GM12878 (cell line): ENCODE measurements at regions not wholly inside any gene's neighbourhood (a gene's known extent, or its start where the extent isn't known, plus 50 kb on each side); places are given as distances from the start of the nearest gene placed in this dataset.

Experiments
- CHD4 ChIP-seq: fragments of 200-600 bp; sonication (generic); IDR thresholded peaks from 2 replicates; pipeline ENCODE4 v1.6.1; 2016; ENCODE audit warnings: mild to moderate bottlenecking
- CTCF ChIP-seq, 3 experiments: IDR thresholded peaks in 2 of 3; conservative IDR thresholded peaks in 1 of 3; 2 replicates each; pipeline ENCODE4 v1.5.1; 2011; ENCODE audit warnings: low read depth in 3 of 3, low read length in 3 of 3, mild to moderate bottlenecking in 3 of 3, control low read depth in 2 of 3, moderate library complexity in 2 of 3, inconsistent platforms in 1 of 3, mixed read lengths in 1 of 3; ENCODE audit not compliant: control insufficient read depth in 2 of 3, insufficient read depth in 1 of 3; ENCODE audit errors: extremely low read depth in 1 of 3
- NFXL1 ChIP-seq: fragments of 450-650 bp; IDR thresholded peaks from 2 replicates; pipeline ENCODE4 v1.6.1; 2017; ENCODE audit warnings: antibody characterized with exemption, mild to moderate bottlenecking, borderline replicate concordance
- PRDM15 ChIP-seq: fragments of 450-650 bp; formaldehyde crosslinking; IDR thresholded peaks from 2 replicates; pipeline ENCODE4 v1.4.0; 2020; ENCODE audit warnings: mild to moderate bottlenecking, moderate library complexity
- ZNF687 ChIP-seq: fragments of 450-650 bp; IDR thresholded peaks from 2 replicates; pipeline ENCODE4 v1.6.1; 2017; ENCODE audit warnings: mild to moderate bottlenecking, moderate library complexity

- TF ChIP-seq PRDM15 (CRISPR knock-in tag) (no peak), ZNF687 (no peak), CTCF (IDR thresholded peaks at IDR 0.05 in 2 of 3, conservative IDR thresholded peaks at IDR 0.05 in 1 of 3; ENCODE audit: control insufficient read depth in 2 of 3, extremely low read depth in 1 of 3, insufficient read depth in 1 of 3, low read depth in 3 of 3, low read length in 3 of 3) (no peak), NFXL1 (no peak), CHD4 (no peak)
- TF ChIP-seq, all 136 proteins: peak for 0
Observed at GRCh38 chr5:2160811-2161210, 278.1 kb upstream of the IRX4 start (continued).
